Kidney (tissue), 13 donors: ENCODE measurements at regions not wholly inside any gene's neighbourhood (a gene's known extent, or its start where the extent isn't known, plus 50 kb on each side); places are given as distances from the start of the nearest gene placed in this dataset.

Experiments
- DNase-seq, 5 donors: peaks; one replicate each; pipeline ENCODE4 v3.0.0-alpha.2; 2013 to 2020
- FAIRE-seq: peaks from 2 replicates; lab custom pipeline; 2012; peaks lifted over from hg19 to GRCh38; lab: Jason Lieb, UNC
- H3K27ac ChIP-seq, 2 donors: one replicate each; pipeline ENCODE4 v1.7.0; 2013; ENCODE audit warnings: low read depth in 2 of 2, low read length in 2 of 2, inconsistent platforms in 1 of 2
- H3K27me3 ChIP-seq: one replicate; pipeline ENCODE4 v1.7.1; 2013; ENCODE audit warnings: low read length, inconsistent platforms; ENCODE audit not compliant: control insufficient read depth, insufficient read depth
- H3K36me3 ChIP-seq, 3 donors: one replicate each; pipeline versions ENCODE4 v1.7.0 to v1.7.1; 2013; ENCODE audit warnings: low read length in 3 of 3, control low read depth in 1 of 3, inconsistent platforms in 1 of 3; ENCODE audit not compliant: insufficient read depth in 3 of 3, control insufficient read depth in 2 of 3
- H3K4me1 ChIP-seq, 3 donors: one replicate each; pipeline versions ENCODE4 v1.7.0 to v1.7.1; 2013; ENCODE audit warnings: low read length in 3 of 3, inconsistent platforms in 1 of 3, low read depth in 1 of 3; ENCODE audit not compliant: control insufficient read depth in 2 of 3, insufficient read depth in 2 of 3
- H3K4me3 ChIP-seq, 3 donors: one replicate each; pipeline versions ENCODE4 v1.7.0 to v1.8.1; 2013; ENCODE audit warnings: low read length in 3 of 3, control low read depth in 1 of 3, inconsistent platforms in 1 of 3
- H3K9ac ChIP-seq, 3 donors: one replicate each; pipeline versions ENCODE4 v1.7.0 to v1.7.1; 2013; ENCODE audit warnings: low read length in 3 of 3, control low read depth in 1 of 3, inconsistent platforms in 1 of 3
- H3K9me3 ChIP-seq, 3 donors: one replicate each; pipeline versions ENCODE4 v1.7.0 to v1.7.1; 2013; ENCODE audit warnings: low read length in 3 of 3, control low read depth in 1 of 3, inconsistent platforms in 1 of 3; ENCODE audit not compliant: control insufficient read depth in 2 of 3, insufficient read depth in 1 of 3
- CTCF ChIP-seq: IDR thresholded peaks from 3 replicates; pipeline ENCODE4 v1.5.1; 2012; ENCODE audit warnings: mild to moderate bottlenecking, moderate library complexity, borderline replicate concordance; ENCODE audit not compliant: insufficient read depth; ENCODE audit errors: extremely low read depth
- intact Hi-C: fragments of 100-400 bp; cut with DNase I; formaldehyde crosslinking; loops from one replicate; pipeline ENCODE4 v1.11.1; 2022
- donor health status: control.
- donor health status: control.
- donor health status: control.
- donor health status: control.
- donor health status: control.
- donor health status: DM: yes; HTN: yes; CAD: no.
- donor health status: Normal renal cell carcinoma (clear cell type).

GRCh38 chr14:54086767-54087166 lies 130.1 kb upstream of the BMP4 start:
- no peak for TF ChIP-seq CTCF
- Histone ChIP-seq H3K9me3 (no peaks in the 10 kb centered on the region), H3K4me1 (peaks cover 0 to 6% (median 2%) of the 10 kb centered on the region in 3 donors), H3K4me3 (no peak overlapping the region), H3K27me3 (no peaks in the 10 kb centered on the region), H3K9ac (no peak overlapping the region), H3K27ac (no peak overlapping the region), H3K36me3 (no peaks in the 10 kb centered on the region)
- intact Hi-C loops: no loop called here
- DNase-seq: peak in 4 of 5 donors; percentile 41 to 90 (median 68)
- FAIRE-seq: no peak

- TF ChIP-seq CTCF: no peak
- Histone ChIP-seq H3K27me3 (no peaks in the 10 kb centered on the region), H3K36me3 (no peaks in the 10 kb centered on the region), H3K9me3 (no peaks in the 10 kb centered on the region), H3K27ac (no peak overlapping the region), H3K4me1 (peaks cover 0 to 6% (median 2%) of the 10 kb centered on the region in 3 donors), H3K4me3 (no peak overlapping the region), H3K9ac (no peak overlapping the region)
- peak in 2 of 5 donors; percentile 34 to 61 for DNase-seq
- FAIRE-seq: no peak
- intact Hi-C loops: no loop called here
Measured at GRCh38 chr14:54087376-54087775, 130.8 kb upstream of the BMP4 start.

GRCh38 chr14:54088271-54088670 lies 131.6 kb upstream of the BMP4 start:
- H3K27me3 ChIP-seq: no peaks in the 10 kb centered on the region
- no peak overlapping the region for H3K9ac ChIP-seq
- H3K9me3 ChIP-seq: no peaks in the 10 kb centered on the region
- intact Hi-C loops: no loop called here
- no peak for TF ChIP-seq CTCF
- no peak for DNase-seq
- H3K4me1 ChIP-seq: peaks cover 0 to 6% (median 2%) of the 10 kb centered on the region in 3 donors
- no peak for FAIRE-seq
- H3K4me3 ChIP-seq: no peak overlapping the region
- H3K36me3 ChIP-seq: no peaks in the 10 kb centered on the region
- H3K27ac ChIP-seq: no peak overlapping the region

GRCh38 chr14:54090274-54090673 lies 133.6 kb upstream of the BMP4 start:
- no peaks in the 10 kb centered on the region for H3K27me3 ChIP-seq
- no peaks in the 10 kb centered on the region for H3K36me3 ChIP-seq
- no peak for DNase-seq
- H3K27ac ChIP-seq: no peak overlapping the region
- TF ChIP-seq CTCF: no peak
- H3K9me3 ChIP-seq: peaks cover 0 to 4% (median 0%) of the 10 kb centered on the region in 3 donors
- no peak for FAIRE-seq
- intact Hi-C loops: no loop called here
- H3K4me3 ChIP-seq: no peak overlapping the region
- H3K4me1 ChIP-seq: peaks cover 0 to 2% (median 2%) of the 10 kb centered on the region in 3 donors
- H3K9ac ChIP-seq: no peak overlapping the region
